ENCODE measurements at regions not wholly inside any gene's neighbourhood (a gene's known extent, or its start where the extent isn't known, plus 50 kb on each side); places are given as distances from the start of the nearest gene placed in this dataset.

GRCh38 chr6:95958686-95959085 is 57.1 kb upstream of the FUT9 start:
- TF ChIP-seq CTCF (IDR thresholded peaks at IDR 0.05 in 8 of 11, conservative IDR thresholded peaks at IDR 0.05 in 3 of 11) (no peak), POLR2AphosphoS5 (IDR thresholded peaks at IDR 0.05) (no peak)

Measured in spleen (tissue), 7 donors.